K562 (cell line): ENCODE measurements at regions not wholly inside any gene's neighbourhood (a gene's known extent, or its start where the extent isn't known, plus 50 kb on each side); places are given as distances from the start of the nearest gene placed in this dataset.

Experiments used
- ADNP ChIP-seq: fragments of 200-800 bp; sonication (Bioruptor generic); IDR thresholded peaks from 2 replicates; pipeline ENCODE4 v1.6.1; 2016; ENCODE audit warnings: missing genetic modification characterization, missing compliant biosample characterization
- HCFC1 ChIP-seq: IDR thresholded peaks from 2 replicates; pipeline ENCODE4 v1.6.1; 2012; ENCODE audit warnings: low read depth, low read length, improper control_type of control experiment
- POLR2AphosphoS5 ChIP-seq: IDR thresholded peaks from 2 replicates; pipeline ENCODE4 v1.6.1; 2011; ENCODE audit warnings: mild to moderate bottlenecking, low read depth, low read length, moderate library complexity; ENCODE audit not compliant: control insufficient read depth, insufficient read depth
- STAT5B ChIP-seq: fragments of 250-450 bp; sonication (Bioruptor Pico); IDR thresholded peaks from 2 replicates; pipeline ENCODE4 v1.8.0; 2021; ENCODE audit warnings: mild to moderate bottlenecking, inconsistent platforms
- ZNF121 ChIP-seq: sonication (generic); formaldehyde crosslinking; conservative IDR thresholded peaks from 2 replicates; pipeline ENCODE4 v1.8.0; 2022; ENCODE audit warnings: missing genetic modification reagents
- ZZZ3 ChIP-seq: fragments of 450-650 bp; IDR thresholded peaks from 2 replicates; pipeline ENCODE4 v1.6.1; 2016; ENCODE audit warnings: antibody characterized with exemption, mild to moderate bottlenecking, moderate library complexity
- TF ChIP-seq, protein P1 (sequence below): fragments of 250-450 bp; sonication (Bioruptor Pico); IDR thresholded peaks from 2 replicates; pipeline ENCODE4 v1.8.0; 2022; ENCODE audit warnings: moderate library complexity, mild to moderate bottlenecking, inconsistent platforms

DNA sequence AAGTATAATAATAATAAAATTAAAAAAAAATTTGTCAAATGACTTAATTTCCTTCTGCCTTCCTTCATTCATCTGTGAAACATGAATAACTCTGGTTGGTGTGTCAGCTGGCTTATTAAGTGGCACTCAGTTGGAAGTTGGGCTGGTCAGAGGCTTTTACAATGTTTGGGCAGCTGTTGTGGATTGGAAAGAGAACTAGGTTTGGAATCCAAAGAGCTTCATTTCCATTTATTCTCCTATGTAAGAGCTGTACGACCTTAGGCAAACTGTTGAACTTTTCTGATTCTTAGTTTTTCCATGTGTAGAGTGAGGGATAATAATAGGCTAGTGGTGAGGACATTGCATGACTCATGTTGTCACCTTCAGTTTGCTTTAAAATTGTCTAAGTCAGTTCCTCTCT, 606.7 kb downstream of the PDCD6IP start:
- TF ChIP-seq ADNP (tag) (no peak), ZZZ3 (no peak), HCFC1 (no peak), ZNF121 (no peak), POLR2AphosphoS5 (no peak), STAT5B (CRISPR knock-in tag) (no peak)
- TF ChIP-seq, protein P1, sequence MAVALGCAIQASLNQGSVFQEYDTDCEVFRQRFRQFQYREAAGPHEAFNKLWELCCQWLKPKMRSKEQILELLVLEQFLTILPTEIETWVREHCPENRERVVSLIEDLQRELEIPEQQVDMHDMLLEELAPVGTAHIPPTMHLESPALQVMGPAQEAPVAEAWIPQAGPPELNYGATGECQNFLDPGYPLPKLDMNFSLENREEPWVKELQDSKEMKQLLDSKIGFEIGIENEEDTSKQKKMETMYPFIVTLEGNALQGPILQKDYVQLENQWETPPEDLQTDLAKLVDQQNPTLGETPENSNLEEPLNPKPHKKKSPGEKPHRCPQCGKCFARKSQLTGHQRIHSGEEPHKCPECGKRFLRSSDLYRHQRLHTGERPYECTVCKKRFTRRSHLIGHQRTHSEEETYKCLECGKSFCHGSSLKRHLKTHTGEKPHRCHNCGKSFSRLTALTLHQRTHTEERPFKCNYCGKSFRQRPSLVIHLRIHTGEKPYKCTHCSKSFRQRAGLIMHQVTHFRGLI (CRISPR knock-in tag), result no peak
